ENCODE measurements at regions not wholly inside any gene's neighbourhood (a gene's known extent, or its start where the extent isn't known, plus 50 kb on each side); places are given as distances from the start of the nearest gene placed in this dataset.
"Not testable (repeated sequence)": the region's sequence is repeated elsewhere in the genome, so short reads cannot be mapped to it uniquely, and the experiment has no call there.

DNA sequence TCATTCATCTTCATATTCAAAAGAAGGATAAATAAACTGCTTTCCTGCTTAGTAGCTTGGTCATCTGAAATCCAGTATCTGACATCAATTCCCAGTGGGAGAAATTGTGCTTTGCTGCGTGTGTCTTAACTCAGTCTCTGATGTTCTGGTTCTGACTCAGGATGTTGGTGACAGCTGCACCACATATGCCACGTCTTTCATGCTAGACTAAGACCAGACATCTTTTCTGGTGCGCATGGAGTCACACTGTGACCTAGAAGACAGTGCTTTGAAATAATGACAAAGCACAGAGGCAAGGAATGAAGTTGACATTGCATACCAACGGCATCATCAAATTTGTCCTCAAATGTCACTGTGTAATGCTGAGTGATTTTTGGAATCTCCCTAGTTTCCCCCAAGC, 308.8 kb upstream of the PLGLB1 start:
- not testable (repeated sequence) for H3K9ac ChIP-seq (ENCODE audit: low read depth in 1 of 2, low read length in 2 of 2); H3K4me1 ChIP-seq (ENCODE audit: control insufficient read depth in 1 of 2, insufficient read depth in 2 of 2, low read length in 2 of 2); H3K27me3 ChIP-seq (ENCODE audit: control insufficient read depth in 1 of 2, insufficient read depth in 2 of 2, low read length in 2 of 2); H3K27ac ChIP-seq (ENCODE audit: low read depth, low read length); H3K36me3 ChIP-seq (ENCODE audit: control insufficient read depth in 1 of 2, insufficient read depth in 2 of 2, low read length in 2 of 2); H3K4me3 ChIP-seq (ENCODE audit: low read depth in 1 of 2, low read length in 2 of 2); H3K9me3 ChIP-seq (ENCODE audit: control insufficient read depth in 1 of 2, low read length in 2 of 2)

DNA sequence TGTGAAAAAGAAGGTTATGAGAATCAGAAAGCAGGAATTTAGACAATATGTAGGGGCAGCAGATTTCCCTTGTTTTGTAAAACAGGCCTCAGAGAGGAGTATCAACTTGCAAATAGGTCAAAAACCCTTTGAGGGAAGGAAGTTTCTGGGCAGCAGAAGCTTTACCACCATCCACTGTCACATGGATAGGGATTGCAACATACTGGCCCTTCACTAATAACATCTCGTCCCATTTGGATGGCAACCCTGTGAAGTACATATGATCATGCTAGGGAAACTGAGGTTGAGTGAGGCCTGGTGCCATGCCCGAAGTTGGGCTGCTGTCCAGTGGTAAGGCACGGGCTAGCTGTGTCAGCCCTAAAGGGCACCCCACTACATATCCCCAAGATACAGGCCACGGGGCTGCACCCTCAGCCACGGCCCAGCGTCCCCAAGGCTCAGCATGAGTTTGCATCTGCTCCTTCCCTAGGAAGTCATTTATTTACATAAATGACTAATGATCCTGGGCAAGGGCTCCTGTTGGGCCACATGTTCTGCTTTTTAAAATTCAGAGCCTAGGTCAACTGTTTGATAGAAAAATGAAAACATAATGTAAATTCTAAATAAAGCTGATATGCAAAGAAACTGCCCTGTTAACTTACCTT, 310.4 kb upstream of the PLGLB1 start:
- not testable (repeated sequence) for H3K4me1 ChIP-seq (ENCODE audit: control insufficient read depth in 1 of 2, insufficient read depth in 2 of 2, low read length in 2 of 2); H3K4me3 ChIP-seq (ENCODE audit: low read depth in 1 of 2, low read length in 2 of 2); H3K27me3 ChIP-seq (ENCODE audit: control insufficient read depth in 1 of 2, insufficient read depth in 2 of 2, low read length in 2 of 2); H3K36me3 ChIP-seq (ENCODE audit: control insufficient read depth in 1 of 2, insufficient read depth in 2 of 2, low read length in 2 of 2); H3K27ac ChIP-seq (ENCODE audit: low read depth, low read length); H3K9me3 ChIP-seq (ENCODE audit: control insufficient read depth in 1 of 2, low read length in 2 of 2); H3K9ac ChIP-seq (ENCODE audit: low read depth in 1 of 2, low read length in 2 of 2)

DNA sequence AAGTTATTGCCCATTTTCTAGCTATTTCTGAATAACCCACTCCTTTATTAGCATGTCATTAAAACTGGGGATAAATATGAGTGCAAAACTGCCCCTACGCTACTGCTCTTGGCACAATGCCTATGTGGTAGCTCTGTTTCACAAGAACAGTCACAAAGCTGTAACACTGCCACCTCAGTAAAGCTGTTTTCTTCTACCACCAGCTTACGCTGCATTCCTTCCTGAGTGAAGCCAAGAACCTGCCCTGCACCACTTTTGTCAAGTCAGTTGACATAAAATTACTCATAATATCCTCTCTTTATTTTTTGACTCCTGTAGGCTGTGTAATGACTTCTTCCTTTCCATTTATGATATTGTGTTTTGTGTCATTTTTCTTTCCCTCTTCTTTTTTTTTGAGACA, 313.2 kb upstream of the PLGLB1 start:
- not testable (repeated sequence) for H3K4me3 ChIP-seq (ENCODE audit: low read depth in 1 of 2, low read length in 2 of 2); H3K36me3 ChIP-seq (ENCODE audit: control insufficient read depth in 1 of 2, insufficient read depth in 2 of 2, low read length in 2 of 2); H3K4me1 ChIP-seq (ENCODE audit: control insufficient read depth in 1 of 2, insufficient read depth in 2 of 2, low read length in 2 of 2)

DNA sequence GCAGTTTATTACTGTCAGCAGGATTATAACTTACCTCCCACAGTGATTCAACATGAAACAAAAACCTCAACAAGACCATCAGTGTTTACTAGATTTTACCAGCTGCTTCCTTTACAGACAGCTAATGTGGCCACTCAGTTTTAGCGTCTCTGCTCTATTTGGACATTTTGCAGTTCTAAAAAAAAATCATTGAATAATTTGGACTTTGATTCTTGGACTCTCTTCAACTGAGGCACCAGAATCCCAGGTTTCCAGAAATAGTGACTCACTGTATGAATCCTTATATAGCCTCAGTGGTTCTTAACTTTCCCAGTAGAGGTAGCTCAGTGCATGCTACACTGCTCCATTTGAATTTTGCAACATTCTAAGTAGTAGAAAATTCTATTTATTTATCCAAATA, 317.4 kb upstream of the PLGLB1 start:
- not testable (repeated sequence) for H3K4me1 ChIP-seq (ENCODE audit: control insufficient read depth in 1 of 2, insufficient read depth in 2 of 2, low read length in 2 of 2); H3K27ac ChIP-seq (ENCODE audit: low read depth, low read length); H3K27me3 ChIP-seq (ENCODE audit: control insufficient read depth in 1 of 2, insufficient read depth in 2 of 2, low read length in 2 of 2); H3K9ac ChIP-seq (ENCODE audit: low read depth in 1 of 2, low read length in 2 of 2); H3K4me3 ChIP-seq (ENCODE audit: low read depth in 1 of 2, low read length in 2 of 2); H3K36me3 ChIP-seq (ENCODE audit: control insufficient read depth in 1 of 2, insufficient read depth in 2 of 2, low read length in 2 of 2); H3K9me3 ChIP-seq (ENCODE audit: control insufficient read depth in 1 of 2, low read length in 2 of 2)

More for the DNA sequence above, 313.2 kb upstream of the PLGLB1 start:
- H3K9me3 ChIP-seq (ENCODE audit: control insufficient read depth in 1 of 2, low read length in 2 of 2); H3K27ac ChIP-seq (ENCODE audit: low read depth, low read length); H3K27me3 ChIP-seq (ENCODE audit: control insufficient read depth in 1 of 2, insufficient read depth in 2 of 2, low read length in 2 of 2); H3K9ac ChIP-seq (ENCODE audit: low read depth in 1 of 2, low read length in 2 of 2): not testable (repeated sequence)

DNA sequence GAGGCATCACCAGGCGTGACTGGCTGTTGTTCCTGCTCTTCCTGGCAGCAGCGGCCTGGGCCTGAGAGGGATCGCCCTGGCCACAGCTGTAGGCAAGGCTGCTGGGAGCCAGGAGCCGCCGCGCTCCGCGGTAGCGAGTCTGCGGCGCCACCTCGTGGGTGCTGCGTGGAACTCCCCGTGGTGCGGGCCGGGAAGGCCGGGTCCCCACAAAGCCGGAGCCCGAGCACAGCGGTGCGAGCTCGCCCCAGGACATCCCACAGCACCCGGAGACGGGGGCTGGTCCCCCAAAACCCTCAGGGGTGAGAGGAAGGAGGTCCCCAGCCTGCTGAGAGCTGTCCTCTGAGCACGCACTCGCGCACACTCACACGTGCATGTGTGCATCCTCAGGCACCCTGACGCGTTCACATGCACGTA, 320.0 kb upstream of the PLGLB1 start:
- H3K27me3 ChIP-seq (ENCODE audit: control insufficient read depth in 1 of 2, insufficient read depth in 2 of 2, low read length in 2 of 2); H3K4me3 ChIP-seq (ENCODE audit: low read depth in 1 of 2, low read length in 2 of 2); H3K9ac ChIP-seq (ENCODE audit: low read depth in 1 of 2, low read length in 2 of 2); H3K4me1 ChIP-seq (ENCODE audit: control insufficient read depth in 1 of 2, insufficient read depth in 2 of 2, low read length in 2 of 2); H3K27ac ChIP-seq (ENCODE audit: low read depth, low read length); H3K9me3 ChIP-seq (ENCODE audit: control insufficient read depth in 1 of 2, low read length in 2 of 2); H3K36me3 ChIP-seq (ENCODE audit: control insufficient read depth in 1 of 2, insufficient read depth in 2 of 2, low read length in 2 of 2): not testable (repeated sequence)

DNA sequence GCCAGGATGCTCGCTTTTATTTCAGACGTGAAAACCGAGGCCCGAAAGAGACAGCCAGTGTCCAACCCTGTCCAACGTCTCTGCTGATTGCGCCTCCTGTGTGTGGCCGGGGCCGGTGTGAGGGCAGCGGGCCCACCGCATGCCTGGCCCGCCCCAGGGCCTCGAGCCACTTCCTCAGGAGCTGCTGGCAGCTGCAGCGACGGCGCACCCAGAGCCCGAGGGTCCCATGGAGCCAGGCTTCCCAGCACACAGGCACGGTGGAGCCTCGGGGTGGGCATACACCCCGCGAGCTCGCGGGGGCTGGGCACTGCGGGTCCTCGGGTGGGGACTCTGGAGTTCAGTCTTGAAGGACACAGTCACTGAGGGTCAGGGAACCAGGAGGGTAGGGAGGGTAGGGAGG, 320.5 kb upstream of the PLGLB1 start:
- not testable (repeated sequence) for H3K27me3 ChIP-seq (ENCODE audit: control insufficient read depth in 1 of 2, insufficient read depth in 2 of 2, low read length in 2 of 2); H3K4me3 ChIP-seq (ENCODE audit: low read depth in 1 of 2, low read length in 2 of 2); H3K36me3 ChIP-seq (ENCODE audit: control insufficient read depth in 1 of 2, insufficient read depth in 2 of 2, low read length in 2 of 2); H3K9ac ChIP-seq (ENCODE audit: low read depth in 1 of 2, low read length in 2 of 2); H3K9me3 ChIP-seq (ENCODE audit: control insufficient read depth in 1 of 2, low read length in 2 of 2); H3K27ac ChIP-seq (ENCODE audit: low read depth, low read length); H3K4me1 ChIP-seq (ENCODE audit: control insufficient read depth in 1 of 2, insufficient read depth in 2 of 2, low read length in 2 of 2)

DNA sequence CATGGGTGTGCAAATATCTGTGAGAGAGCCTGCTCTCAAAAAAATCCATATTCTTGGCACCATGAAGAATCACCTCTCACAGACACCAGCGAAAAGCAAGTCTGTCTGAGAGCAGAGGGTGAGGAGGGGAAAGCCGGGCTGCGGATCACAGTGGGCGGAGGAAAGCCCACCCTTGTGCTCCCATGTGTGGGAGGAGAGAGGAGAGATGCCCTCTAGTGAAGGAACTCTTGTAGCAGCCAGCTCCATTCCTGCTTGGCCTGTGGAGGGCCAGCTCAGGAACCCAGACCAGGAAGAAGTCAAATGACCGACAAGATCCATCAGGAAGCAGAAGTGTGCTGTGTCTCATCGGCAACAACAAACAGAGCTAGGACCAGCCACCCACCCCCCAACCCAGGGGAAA, 321.7 kb upstream of the PLGLB1 start:
- not testable (repeated sequence) for H3K4me3 ChIP-seq (ENCODE audit: low read depth in 1 of 2, low read length in 2 of 2); H3K36me3 ChIP-seq (ENCODE audit: control insufficient read depth in 1 of 2, insufficient read depth in 2 of 2, low read length in 2 of 2); H3K27ac ChIP-seq (ENCODE audit: low read depth, low read length); H3K9me3 ChIP-seq (ENCODE audit: control insufficient read depth in 1 of 2, low read length in 2 of 2); H3K27me3 ChIP-seq (ENCODE audit: control insufficient read depth in 1 of 2, insufficient read depth in 2 of 2, low read length in 2 of 2); H3K9ac ChIP-seq (ENCODE audit: low read depth in 1 of 2, low read length in 2 of 2); H3K4me1 ChIP-seq (ENCODE audit: control insufficient read depth in 1 of 2, insufficient read depth in 2 of 2, low read length in 2 of 2)

DNA sequence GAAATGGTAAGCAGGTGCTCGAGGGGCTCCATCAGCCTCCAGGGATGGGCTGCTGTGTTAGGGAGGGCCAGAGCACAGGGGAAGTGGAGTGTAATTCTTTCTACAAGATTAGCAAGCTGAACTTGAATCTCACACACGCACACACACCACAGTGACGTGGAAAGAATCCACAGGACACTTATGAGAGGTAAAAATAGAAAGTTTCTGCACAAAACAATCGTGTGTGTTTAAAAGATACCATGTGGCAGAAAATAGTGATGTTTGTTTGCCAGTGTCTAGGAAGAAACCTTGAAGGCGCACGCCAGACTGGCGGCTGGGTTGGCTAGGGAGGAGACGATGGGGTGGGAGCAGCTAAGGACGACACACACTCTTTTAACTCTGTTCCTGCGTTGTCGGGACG, 323.6 kb upstream of the PLGLB1 start:
- H3K4me1 ChIP-seq (ENCODE audit: control insufficient read depth in 1 of 2, insufficient read depth in 2 of 2, low read length in 2 of 2); H3K9me3 ChIP-seq (ENCODE audit: control insufficient read depth in 1 of 2, low read length in 2 of 2): not testable (repeated sequence)

DNA sequence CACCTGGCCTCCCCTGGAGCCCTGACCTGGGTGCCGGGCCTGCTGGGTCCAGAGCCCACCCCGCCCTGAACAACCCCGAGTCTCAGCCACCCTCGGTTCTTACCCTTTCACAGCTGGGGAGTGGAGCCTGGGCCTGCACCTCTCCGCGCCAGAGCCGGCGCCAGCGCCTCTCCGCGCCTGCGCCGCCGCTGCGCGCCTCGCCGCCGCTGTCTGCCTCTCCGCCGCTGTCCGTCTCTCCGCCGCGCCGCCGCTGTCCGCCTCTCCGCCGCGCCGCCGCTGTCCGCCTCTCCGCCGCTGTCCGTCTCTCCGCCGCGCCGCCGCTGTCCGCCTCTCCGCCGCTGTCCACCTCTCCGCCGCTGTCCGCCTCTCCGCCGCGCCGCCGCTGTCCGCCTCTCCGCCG, 326.9 kb upstream of the PLGLB1 start:
- not testable (repeated sequence) for H3K4me1 ChIP-seq (ENCODE audit: control insufficient read depth in 1 of 2, insufficient read depth in 2 of 2, low read length in 2 of 2); H3K27me3 ChIP-seq (ENCODE audit: control insufficient read depth in 1 of 2, insufficient read depth in 2 of 2, low read length in 2 of 2); H3K36me3 ChIP-seq (ENCODE audit: control insufficient read depth in 1 of 2, insufficient read depth in 2 of 2, low read length in 2 of 2); H3K27ac ChIP-seq (ENCODE audit: low read depth, low read length); H3K9me3 ChIP-seq (ENCODE audit: control insufficient read depth in 1 of 2, low read length in 2 of 2); H3K9ac ChIP-seq (ENCODE audit: low read depth in 1 of 2, low read length in 2 of 2); H3K4me3 ChIP-seq (ENCODE audit: low read depth in 1 of 2, low read length in 2 of 2)

More for the DNA sequence above, 323.6 kb upstream of the PLGLB1 start:
- H3K27ac ChIP-seq (ENCODE audit: low read depth, low read length); H3K27me3 ChIP-seq (ENCODE audit: control insufficient read depth in 1 of 2, insufficient read depth in 2 of 2, low read length in 2 of 2); H3K36me3 ChIP-seq (ENCODE audit: control insufficient read depth in 1 of 2, insufficient read depth in 2 of 2, low read length in 2 of 2); H3K9ac ChIP-seq (ENCODE audit: low read depth in 1 of 2, low read length in 2 of 2); H3K4me3 ChIP-seq (ENCODE audit: low read depth in 1 of 2, low read length in 2 of 2): not testable (repeated sequence)

DNA sequence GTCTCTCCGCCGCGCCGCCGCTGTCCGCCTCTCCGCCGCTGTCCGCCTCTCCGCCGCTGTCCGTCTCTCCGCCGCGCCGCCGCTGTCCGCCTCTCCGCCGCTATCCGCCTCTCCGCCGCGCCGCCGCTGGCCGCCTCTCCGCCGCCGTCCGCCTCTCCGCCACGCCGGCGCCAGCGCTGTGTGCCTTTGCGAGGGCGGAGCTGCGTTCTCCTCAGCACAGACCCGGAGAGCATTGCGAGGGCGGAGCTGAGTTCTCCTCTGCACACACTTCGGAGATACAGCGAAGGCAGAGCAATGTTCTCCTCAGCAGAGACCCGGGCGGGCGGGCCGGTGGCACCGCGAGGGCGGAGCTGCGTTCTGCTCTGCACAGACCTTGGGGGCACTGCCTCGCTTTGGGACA, 327.4 kb upstream of the PLGLB1 start:
- H3K36me3 ChIP-seq (ENCODE audit: control insufficient read depth in 1 of 2, insufficient read depth in 2 of 2, low read length in 2 of 2); H3K9ac ChIP-seq (ENCODE audit: low read depth in 1 of 2, low read length in 2 of 2); H3K9me3 ChIP-seq (ENCODE audit: control insufficient read depth in 1 of 2, low read length in 2 of 2); H3K27ac ChIP-seq (ENCODE audit: low read depth, low read length); H3K4me3 ChIP-seq (ENCODE audit: low read depth in 1 of 2, low read length in 2 of 2); H3K27me3 ChIP-seq (ENCODE audit: control insufficient read depth in 1 of 2, insufficient read depth in 2 of 2, low read length in 2 of 2); H3K4me1 ChIP-seq (ENCODE audit: control insufficient read depth in 1 of 2, insufficient read depth in 2 of 2, low read length in 2 of 2): not testable (repeated sequence)

All from duodenal mucosa (tissue), 2 donors.